GM12874 (cell line): ENCODE measurements at regions not wholly inside any gene's neighbourhood (a gene's known extent, or its start where the extent isn't known, plus 50 kb on each side); places are given as distances from the start of the nearest gene placed in this dataset.

Experiments used
- TF ChIP-seq, protein P1 (sequence below): IDR thresholded peaks from 2 replicates; pipeline ENCODE4 v1.5.1; 2011; ENCODE audit warnings: low read depth, mild to moderate bottlenecking, control low read depth, low read length, moderate library complexity; ENCODE audit not compliant: insufficient read depth

DNA sequence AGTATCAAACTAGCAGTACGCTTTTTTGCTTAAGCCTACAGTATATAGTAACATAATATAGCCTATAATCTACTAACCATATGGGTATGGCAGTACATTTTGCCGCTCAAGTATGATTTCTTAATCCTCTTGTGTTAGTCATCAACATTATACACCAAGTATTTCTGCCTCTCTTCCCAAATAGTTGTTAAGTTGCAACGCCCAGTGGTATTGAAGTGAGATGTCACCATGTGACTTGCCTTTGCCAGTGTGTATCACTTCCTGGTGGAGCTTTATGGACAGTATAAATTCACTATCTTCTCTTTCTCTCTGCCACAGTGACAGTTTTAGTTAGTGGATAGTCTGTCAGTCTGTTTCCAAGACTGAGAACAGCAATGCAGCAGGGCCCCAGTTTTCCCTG, 535.5 kb downstream of the PDHA2 start:
- TF ChIP-seq, protein P1, sequence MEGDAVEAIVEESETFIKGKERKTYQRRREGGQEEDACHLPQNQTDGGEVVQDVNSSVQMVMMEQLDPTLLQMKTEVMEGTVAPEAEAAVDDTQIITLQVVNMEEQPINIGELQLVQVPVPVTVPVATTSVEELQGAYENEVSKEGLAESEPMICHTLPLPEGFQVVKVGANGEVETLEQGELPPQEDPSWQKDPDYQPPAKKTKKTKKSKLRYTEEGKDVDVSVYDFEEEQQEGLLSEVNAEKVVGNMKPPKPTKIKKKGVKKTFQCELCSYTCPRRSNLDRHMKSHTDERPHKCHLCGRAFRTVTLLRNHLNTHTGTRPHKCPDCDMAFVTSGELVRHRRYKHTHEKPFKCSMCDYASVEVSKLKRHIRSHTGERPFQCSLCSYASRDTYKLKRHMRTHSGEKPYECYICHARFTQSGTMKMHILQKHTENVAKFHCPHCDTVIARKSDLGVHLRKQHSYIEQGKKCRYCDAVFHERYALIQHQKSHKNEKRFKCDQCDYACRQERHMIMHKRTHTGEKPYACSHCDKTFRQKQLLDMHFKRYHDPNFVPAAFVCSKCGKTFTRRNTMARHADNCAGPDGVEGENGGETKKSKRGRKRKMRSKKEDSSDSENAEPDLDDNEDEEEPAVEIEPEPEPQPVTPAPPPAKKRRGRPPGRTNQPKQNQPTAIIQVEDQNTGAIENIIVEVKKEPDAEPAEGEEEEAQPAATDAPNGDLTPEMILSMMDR: no peak

DNA sequence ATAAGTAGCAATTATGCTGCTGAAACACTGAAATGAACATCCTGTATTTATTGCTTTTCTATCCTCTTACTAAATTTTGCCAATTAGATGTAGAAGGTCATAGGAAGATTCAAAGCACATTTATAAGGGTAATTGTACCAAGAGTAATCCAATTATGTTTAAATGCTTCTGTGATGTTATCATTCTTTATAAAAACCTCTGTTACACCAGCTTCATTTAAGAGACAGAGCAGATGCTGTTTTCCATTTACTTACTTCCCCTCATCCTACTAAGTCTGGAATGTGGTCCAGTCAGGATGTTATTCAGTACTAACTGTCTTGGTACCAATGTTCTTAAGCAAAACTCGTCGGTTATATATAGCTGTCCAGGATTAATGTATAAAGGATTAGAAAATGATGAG, 539.6 kb downstream of the PDHA2 start:
- TF ChIP-seq, protein P1: no peak

DNA sequence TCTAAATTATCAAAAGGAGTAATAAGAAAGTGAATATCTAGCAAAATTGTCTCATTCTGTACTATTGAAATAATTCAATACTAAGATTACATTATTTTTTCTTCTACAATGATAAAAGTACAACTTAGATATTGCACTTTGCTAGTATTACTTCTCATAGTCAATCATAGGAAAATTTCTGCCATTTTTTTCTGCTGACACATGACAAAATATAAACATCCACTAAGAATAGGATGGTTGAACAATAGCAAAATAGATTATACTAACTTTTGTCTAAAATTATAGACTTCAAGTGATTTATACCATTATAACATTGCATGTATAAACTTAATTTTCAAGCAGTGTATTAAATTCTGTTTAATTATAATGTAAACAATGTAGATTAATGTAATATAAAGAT, 540.2 kb downstream of the PDHA2 start:
- TF ChIP-seq, protein P1: no peak

DNA sequence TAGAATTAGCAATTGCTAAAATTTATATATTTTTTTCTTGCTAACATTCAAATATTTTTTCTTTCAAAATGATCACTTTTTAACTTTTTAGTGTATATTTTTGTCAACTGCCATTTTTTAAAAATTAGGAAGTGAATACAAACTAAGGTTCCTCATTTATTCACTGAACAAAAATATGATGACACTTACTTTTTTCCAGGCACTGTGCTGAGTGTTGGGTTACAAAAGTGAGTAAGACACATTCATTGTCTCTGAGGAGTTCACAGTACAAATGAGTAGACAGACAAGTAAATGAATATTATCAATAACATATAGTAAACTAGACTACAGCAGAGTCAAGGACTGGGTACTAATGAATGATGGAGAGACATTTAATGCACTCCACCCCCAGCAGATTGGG, 543.5 kb downstream of the PDHA2 start:
- TF ChIP-seq, protein P1: no peak

DNA sequence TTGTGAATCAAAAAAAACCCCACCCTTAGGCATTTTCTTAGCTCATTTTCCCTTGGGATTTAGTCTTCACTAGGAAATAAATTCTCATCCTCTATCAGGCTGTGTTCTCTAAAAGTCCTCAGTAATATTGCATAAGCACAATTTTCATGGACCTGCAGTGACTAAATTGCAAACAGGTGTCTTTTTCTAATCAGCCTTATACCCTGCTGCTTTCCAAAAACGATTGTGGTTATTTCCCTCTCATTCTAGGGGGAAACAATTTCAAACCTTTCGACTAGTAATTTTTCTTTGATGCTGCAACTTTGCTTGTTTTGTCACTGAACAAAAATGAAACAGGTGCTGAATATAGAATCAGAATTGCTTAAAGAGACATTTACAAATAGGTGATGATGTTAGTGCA, 549.9 kb downstream of the PDHA2 start:
- TF ChIP-seq, protein P1: no peak

DNA sequence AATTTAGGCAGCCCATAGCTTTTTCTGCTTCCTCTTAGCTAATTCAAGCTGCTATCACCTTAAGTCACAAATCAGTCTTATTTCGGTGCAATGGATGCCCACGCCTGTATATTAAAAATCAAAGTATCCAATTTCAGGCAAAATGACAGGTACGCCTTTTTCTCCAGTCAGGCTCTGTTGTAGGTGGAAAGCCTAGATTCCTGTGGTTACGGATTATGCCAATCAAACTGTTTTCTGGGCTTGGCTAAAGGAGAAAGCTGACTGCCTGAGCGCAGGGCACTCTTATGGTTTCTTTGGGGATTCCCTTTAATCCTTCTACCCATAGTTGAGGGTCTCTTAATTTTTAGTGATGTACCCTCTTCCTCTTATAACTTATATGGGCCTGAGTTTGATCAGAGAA, 550.5 kb downstream of the PDHA2 start:
- TF ChIP-seq, protein P1: no peak

DNA sequence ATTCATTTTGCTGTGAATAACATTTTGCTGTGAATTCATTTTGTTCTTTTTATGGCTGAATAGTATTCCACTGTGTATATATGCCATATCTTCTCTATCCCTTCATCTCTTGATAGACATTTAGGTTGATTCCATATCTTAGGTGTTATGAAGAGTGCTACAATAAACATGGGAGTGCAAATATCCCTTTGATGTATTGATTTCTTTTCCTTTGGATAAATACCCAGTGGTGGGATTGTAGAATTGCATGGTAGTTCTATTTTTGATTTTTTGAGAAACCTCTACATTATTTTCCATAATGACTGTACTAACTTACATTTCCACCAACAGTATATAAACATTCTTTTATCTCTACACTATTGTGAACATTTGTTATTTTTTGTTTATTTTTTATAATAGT, 555.9 kb downstream of the PDHA2 start:
- TF ChIP-seq, protein P1: no peak

DNA sequence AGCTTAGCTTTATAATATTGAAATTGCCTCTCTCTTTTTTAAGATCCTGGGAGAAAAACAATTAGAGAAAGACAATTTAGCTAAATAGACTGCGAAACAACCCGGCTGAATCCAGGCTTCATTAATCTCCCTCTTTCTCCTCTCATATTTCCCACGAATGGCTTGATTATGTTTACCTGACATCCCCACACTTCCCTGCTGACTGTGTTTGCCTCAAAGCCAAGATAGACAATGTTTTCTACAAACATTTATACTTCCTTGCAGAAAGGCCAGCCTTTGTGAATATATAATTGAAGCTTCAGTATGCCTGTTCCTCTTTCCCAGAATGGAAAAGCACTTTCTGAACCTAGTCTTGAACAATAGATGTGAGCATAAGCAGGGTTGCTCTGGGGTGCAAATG, 566.8 kb downstream of the PDHA2 start:
- TF ChIP-seq, protein P1: no peak
